GM10266 (cell line): ENCODE measurements at regions not wholly inside any gene's neighbourhood (a gene's known extent, or its start where the extent isn't known, plus 50 kb on each side); places are given as distances from the start of the nearest gene placed in this dataset.

Experiments used
- DNase-seq: peaks from one replicate; pipeline ENCODE4 v3.0.0; 2012; ENCODE audit errors: extremely low spot score
- CTCF ChIP-seq: IDR thresholded peaks from 2 replicates; pipeline ENCODE4 v1.5.1; 2012; ENCODE audit warnings: mild to moderate bottlenecking, low read depth; ENCODE audit not compliant: control insufficient read depth, insufficient read depth; ENCODE audit errors: missing control alignments

DNA sequence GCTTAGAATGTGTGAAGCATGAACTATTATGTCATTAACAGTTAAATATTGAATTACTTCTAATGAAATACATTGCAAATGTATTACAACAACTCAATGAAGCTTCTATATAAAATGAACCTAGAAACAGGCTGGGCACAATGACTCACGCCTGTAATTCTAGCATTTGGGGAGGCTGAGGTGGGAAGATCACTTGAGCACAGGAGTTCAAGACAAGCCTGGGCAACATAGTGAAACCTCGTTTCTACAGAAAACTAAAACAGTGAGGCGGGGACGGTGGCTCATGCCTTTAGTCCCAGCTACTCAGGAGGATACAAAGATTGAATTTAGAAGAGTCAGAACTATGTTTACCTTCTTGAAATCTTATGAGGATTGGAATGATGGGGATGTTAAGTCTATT is 505.1 kb downstream of the SLITRK5 start:
- TF ChIP-seq CTCF = no peak
- no peak for DNase-seq

GRCh38 chr13:88183440-88183839 is 512.3 kb downstream of the SLITRK5 start:
- no peak for TF ChIP-seq CTCF
- DNase-seq = no peak

GRCh38 chr13:88188986-88189385 is 517.8 kb downstream of the SLITRK5 start:
- TF ChIP-seq CTCF = no peak
- no peak for DNase-seq

DNA sequence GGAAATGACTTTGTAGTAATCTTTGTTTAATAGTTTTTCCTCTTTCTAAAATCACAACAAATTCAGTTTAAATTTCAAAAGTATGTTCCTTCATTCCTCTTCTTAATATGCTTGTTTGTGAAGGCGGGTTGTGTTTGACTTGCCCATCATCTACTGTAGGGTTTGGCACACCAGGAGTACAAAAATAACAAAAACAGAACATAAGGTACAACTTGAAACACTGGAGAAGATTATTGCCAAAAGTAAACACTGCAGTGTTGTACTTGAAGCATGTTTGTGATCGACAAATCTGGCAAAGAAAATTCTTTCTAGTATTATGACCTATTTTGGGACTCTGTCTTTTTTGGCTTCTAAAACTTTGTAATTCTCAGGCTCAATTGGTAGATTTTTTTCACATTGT is 518.6 kb downstream of the SLITRK5 start:
- DNase-seq = no peak
- TF ChIP-seq CTCF = no peak

GRCh38 chr13:88196106-88196505 is 524.9 kb downstream of the SLITRK5 start:
- DNase-seq = no peak
- TF ChIP-seq CTCF = no peak

GRCh38 chr13:88217372-88217771 is 546.2 kb downstream of the SLITRK5 start:
- DNase-seq = no peak
- no peak for TF ChIP-seq CTCF

GRCh38 chr13:88217883-88218282 is 546.7 kb downstream of the SLITRK5 start:
- no peak for TF ChIP-seq CTCF
- DNase-seq = no peak
